ENCODE measurements at regions not wholly inside any gene's neighbourhood (a gene's known extent, or its start where the extent isn't known, plus 50 kb on each side); places are given as distances from the start of the nearest gene placed in this dataset.

DNA sequence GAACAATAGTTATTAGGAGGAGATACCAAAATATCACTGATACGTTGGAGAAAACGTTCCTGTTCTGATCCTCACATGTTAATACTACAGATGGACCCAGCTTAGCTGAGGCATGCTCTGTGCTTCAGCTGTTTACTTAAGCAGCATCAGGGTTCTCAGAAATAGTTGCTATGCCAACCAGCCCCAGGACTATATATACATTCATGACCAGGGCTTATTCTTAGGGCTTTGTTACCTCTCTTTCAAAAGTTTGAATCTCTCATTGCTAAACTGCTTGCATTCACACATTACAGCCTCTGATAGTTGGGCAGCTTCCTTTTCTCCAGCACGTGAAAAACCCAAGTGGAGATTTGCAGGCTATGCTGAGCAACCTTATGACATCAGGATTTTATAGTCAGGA is 800.4 kb downstream of the DIAPH3 start:
- TF ChIP-seq, protein P1, sequence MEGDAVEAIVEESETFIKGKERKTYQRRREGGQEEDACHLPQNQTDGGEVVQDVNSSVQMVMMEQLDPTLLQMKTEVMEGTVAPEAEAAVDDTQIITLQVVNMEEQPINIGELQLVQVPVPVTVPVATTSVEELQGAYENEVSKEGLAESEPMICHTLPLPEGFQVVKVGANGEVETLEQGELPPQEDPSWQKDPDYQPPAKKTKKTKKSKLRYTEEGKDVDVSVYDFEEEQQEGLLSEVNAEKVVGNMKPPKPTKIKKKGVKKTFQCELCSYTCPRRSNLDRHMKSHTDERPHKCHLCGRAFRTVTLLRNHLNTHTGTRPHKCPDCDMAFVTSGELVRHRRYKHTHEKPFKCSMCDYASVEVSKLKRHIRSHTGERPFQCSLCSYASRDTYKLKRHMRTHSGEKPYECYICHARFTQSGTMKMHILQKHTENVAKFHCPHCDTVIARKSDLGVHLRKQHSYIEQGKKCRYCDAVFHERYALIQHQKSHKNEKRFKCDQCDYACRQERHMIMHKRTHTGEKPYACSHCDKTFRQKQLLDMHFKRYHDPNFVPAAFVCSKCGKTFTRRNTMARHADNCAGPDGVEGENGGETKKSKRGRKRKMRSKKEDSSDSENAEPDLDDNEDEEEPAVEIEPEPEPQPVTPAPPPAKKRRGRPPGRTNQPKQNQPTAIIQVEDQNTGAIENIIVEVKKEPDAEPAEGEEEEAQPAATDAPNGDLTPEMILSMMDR (IDR thresholded peaks at IDR 0.05), result no peak
- TF ChIP-seq POLR2A (IDR thresholded peaks at IDR 0.05), result no peak
- Histone ChIP-seq H3K4me3 (no peak overlapping the region), H3K27ac (no peak overlapping the region), H3K27me3 (no peaks in the 10 kb centered on the region), H3K36me3 (replicated peaks in 1 of 2; ENCODE audit: insufficient read depth in 1 of 2, low read depth in 2 of 2) (no peaks in the 10 kb centered on the region), H3K4me1 (peaks cover 15% of the 10 kb centered on the region), H3K9me3 (no peaks in the 10 kb centered on the region)
- DNase-seq, result no peak
- 60 to 61% methylated on average over 3 of the region's 3 CpGs for WGBS, 2 donors
- ATAC-seq, result no peak
- intact Hi-C loops (cut with DNase I), result no loop called here

DNA sequence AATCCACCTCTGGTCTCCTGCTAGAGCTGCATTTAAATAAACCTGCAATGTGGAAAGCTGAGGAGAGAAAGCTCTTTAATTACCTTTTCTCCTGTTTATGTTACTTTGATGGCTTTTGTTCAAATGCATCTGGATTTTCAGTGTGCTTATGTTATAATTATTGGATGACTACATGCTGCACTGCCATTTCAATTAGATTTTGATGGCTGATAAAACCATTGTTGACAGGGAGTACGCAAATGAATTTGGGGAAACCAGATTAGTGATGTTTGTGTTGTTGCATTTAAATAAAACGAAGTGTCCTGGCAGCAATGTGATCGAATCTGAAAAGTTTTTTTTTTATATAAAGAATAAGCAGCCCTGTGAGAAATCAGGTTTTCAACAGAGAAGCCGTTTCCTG is 799.8 kb downstream of the DIAPH3 start:
- Histone ChIP-seq H3K27me3 (no peaks in the 10 kb centered on the region), H3K9me3 (no peaks in the 10 kb centered on the region), H3K36me3 (replicated peaks in 1 of 2; ENCODE audit: insufficient read depth in 1 of 2, low read depth in 2 of 2) (no peaks in the 10 kb centered on the region), H3K4me3 (no peak overlapping the region), H3K4me1 (peaks cover 17% of the 10 kb centered on the region), H3K27ac (no peak overlapping the region)
- TF ChIP-seq POLR2A (IDR thresholded peaks at IDR 0.05), result no peak
- TF ChIP-seq, protein P1 (IDR thresholded peaks at IDR 0.05), result no peak
- ATAC-seq (no peak), DNase-seq (no peak)
- WGBS, 2 donors, result 76 to 77% methylated on average over 4 of the region's 4 CpGs
- intact Hi-C loops (cut with DNase I), result no loop called here

- DNase-seq, result peak in 1 of 4 donors; percentile 6
- Histone ChIP-seq H3K9me3 (no peaks in the 10 kb centered on the region), H3K27ac (no peak overlapping the region), H3K27me3 (no peaks in the 10 kb centered on the region), H3K36me3 (replicated peaks in 1 of 2; ENCODE audit: insufficient read depth in 1 of 2, low read depth in 2 of 2) (no peaks in the 10 kb centered on the region), H3K4me1 (peaks cover 22% of the 10 kb centered on the region), H3K4me3 (no peak overlapping the region)
- TF ChIP-seq POLR2A (IDR thresholded peaks at IDR 0.05), result no peak
- TF ChIP-seq, protein P1 (IDR thresholded peaks at IDR 0.05), result peak in 2 of 7 experiments; percentile 3 to 6
- ATAC-seq, result no peak
- WGBS, 2 donors, result 82% methylated on average over 7 of the region's 7 CpGs
- intact Hi-C loops (cut with DNase I), result no loop called here
Measured at GRCh38 chr13:59364641-59365085, 799.1 kb downstream of the DIAPH3 start.

DNA sequence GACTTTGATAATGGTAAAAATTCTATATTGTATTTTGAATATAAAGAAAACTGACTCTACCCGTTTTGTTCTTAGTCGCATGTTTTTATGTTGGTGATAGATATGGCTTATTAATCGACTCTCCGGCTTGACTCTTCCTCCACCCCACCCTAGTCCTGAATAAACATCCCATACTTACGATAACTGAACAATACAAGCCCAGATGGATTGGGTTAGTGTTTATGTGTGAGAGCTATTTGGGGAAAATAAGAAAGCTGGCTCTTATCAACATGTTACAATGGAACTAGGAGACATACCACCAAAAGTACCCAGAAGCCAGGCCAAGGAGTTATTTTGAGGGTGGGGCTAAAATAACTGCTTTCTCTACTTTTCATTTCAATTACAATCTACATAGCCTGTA is 796.3 kb downstream of the DIAPH3 start:
- H3K4me1 ChIP-seq, result peaks cover 22% of the 10 kb centered on the region
- no peaks in the 10 kb centered on the region for H3K9me3 ChIP-seq
- intact Hi-C loops (cut with DNase I), result no loop called here
- TF ChIP-seq, protein P1 (IDR thresholded peaks at IDR 0.05), result no peak
- no peak for TF ChIP-seq POLR2A (IDR thresholded peaks at IDR 0.05)
- DNase-seq, result no peak
- ATAC-seq, result no peak
- H3K27me3 ChIP-seq, result no peaks in the 10 kb centered on the region
- no peaks in the 10 kb centered on the region for H3K36me3 ChIP-seq (replicated peaks in 1 of 2; ENCODE audit: insufficient read depth in 1 of 2, low read depth in 2 of 2)
- no peak overlapping the region for H3K27ac ChIP-seq
- no peak overlapping the region for H3K4me3 ChIP-seq
- WGBS, 2 donors, result 88 to 93% methylated on average over 5 of the region's 5 CpGs

- no peaks in the 10 kb centered on the region for H3K27me3 ChIP-seq
- intact Hi-C loops (cut with DNase I), result no loop called here
- WGBS, 2 donors, result 90 to 97% methylated on average over 3 of the region's 3 CpGs
- no peaks in the 10 kb centered on the region for H3K36me3 ChIP-seq (replicated peaks in 1 of 2; ENCODE audit: insufficient read depth in 1 of 2, low read depth in 2 of 2)
- DNase-seq (no peak), ATAC-seq (no peak)
- no peak overlapping the region for H3K27ac ChIP-seq
- no peak overlapping the region for H3K4me3 ChIP-seq
- H3K9me3 ChIP-seq, result no peaks in the 10 kb centered on the region
- TF ChIP-seq POLR2A (IDR thresholded peaks at IDR 0.05), result no peak
- TF ChIP-seq, protein P1 (IDR thresholded peaks at IDR 0.05), result no peak
- peaks cover 22% of the 10 kb centered on the region for H3K4me1 ChIP-seq
Measured at GRCh38 chr13:59367904-59368303, 795.8 kb downstream of the DIAPH3 start.
